Activated CD4-positive, alpha-beta T cell treated with anti-CD3 and anti-CD28 coated beads, Interleukin-2, amount 50 U/mL, for 48 hours (primary cell): ENCODE measurements at regions not wholly inside any gene's neighbourhood (a gene's known extent, or its start where the extent isn't known, plus 50 kb on each side); places are given as distances from the start of the nearest gene placed in this dataset.

Experiments
- DNase-seq, 2 experiments: peaks; one replicate each; pipeline ENCODE4 v3.0.0-alpha.2; 2020

DNA sequence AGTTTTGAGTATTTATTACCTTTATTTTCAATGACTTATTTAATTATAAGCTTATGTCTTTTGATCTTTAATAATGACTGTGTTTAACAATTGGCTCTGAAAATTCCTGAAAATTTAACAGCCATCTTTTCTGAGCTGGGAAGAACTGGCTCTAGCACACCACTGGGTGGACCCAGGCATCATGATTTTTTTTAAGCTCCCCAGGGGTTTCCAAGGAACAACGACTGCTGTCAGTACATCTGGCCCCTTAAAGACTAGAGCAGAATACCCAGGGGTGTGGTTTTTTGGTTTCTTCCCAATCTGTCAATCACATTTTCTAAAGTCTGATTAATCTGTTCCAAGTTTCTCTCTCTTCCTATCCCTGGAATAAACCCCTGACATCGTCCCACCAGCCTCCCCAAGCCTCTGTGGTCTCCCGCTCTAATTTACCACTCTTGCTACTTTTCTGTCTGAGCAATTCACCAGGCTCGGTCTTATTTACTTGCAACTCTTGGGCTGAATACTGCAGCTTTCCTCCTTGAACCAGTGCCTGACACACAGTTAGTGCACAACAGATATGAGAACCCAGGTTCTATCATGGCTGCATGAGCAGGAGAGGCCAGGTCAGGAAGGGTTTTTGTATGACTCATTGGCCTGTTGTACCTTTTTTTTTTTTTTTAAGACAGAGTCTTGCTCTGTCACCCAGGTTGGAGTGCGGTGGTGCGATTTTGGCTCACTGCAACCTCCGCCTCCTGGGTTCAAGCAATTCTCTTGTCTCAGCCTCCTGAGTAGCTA lies 321.9 kb downstream of the ZSWIM6 start:
- DNase-seq = no peak

DNA sequence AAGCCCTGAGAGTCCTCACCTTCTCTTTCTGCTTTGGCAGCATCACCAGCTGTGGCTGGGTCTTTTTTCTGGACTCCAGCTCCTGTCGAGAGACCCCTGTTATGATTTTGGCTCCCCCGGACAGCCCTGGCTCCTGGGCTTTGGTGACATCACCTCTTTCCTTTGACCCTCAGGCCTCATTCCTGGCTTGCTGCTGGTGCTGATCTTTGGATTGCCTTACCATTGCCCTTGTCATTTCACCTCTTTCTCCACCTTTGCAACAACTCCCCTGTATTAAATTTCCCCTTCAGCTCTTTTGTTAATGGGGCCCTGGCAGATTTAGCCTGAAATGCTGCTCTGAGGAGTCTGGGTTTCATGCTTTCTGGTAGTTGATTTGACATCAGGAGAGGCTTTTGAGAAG lies 322.8 kb downstream of the ZSWIM6 start:
- no peak for DNase-seq

DNA sequence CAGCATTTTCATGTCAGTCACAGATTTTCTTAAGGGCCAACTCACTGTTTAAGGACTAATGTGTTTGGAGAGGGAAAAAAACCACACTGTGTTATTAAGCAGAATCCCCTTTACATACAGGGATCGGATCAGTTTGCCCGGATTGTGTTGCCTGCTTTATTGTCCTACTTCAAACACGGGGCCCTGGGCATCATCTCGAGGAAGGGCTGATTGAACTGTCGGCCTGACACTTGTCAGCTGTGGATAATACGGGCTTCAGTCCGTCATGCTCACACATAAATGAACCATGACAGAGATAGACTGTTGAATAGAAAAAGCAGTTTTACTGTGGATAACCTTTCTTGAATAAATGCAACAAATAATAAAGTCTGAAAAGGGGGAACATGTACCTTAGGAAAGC lies 325.0 kb downstream of the ZSWIM6 start:
- DNase-seq = no peak

DNA sequence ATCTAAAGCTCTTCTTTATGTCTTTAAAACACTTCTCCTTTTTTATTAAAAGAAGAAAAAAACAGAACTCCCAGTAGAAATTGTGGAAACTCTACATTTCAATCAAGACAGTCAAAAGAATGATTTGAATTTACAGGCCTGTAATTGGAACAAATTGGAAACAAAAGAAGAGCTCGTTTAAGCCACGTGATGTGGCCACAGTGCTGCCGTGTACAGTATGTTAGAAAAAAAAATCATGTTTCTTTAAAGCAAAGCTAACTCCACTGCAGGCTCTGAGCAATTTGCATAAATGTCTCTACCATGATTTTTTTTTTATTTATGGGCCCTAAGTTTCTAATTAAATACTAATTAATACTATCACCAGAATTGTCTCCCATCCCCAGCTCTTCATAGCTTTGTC lies 325.6 kb downstream of the ZSWIM6 start:
- DNase-seq = no peak

DNA sequence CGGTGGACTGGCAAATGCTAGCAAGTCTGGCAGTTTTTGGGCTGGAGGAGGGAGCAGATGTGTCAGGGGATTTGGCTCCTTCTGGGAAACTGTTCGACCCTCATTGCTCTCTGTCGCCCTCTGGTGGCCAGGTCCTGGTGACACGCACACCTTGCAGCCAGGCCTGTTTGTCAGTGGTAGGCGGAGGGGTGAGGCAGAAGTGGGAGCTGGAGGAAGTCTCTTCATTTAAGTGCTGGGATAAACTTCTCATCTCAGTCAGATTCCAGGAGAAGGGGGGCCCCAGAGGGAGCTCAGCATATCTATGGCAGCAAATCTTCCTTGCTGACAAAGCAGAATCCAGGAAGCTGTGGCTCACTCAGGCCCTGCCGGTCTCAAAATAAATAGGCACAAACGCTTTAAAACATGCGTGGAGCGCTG lies 326.5 kb downstream of the ZSWIM6 start:
- peak; percentile 89 to 91 for DNase-seq

DNA sequence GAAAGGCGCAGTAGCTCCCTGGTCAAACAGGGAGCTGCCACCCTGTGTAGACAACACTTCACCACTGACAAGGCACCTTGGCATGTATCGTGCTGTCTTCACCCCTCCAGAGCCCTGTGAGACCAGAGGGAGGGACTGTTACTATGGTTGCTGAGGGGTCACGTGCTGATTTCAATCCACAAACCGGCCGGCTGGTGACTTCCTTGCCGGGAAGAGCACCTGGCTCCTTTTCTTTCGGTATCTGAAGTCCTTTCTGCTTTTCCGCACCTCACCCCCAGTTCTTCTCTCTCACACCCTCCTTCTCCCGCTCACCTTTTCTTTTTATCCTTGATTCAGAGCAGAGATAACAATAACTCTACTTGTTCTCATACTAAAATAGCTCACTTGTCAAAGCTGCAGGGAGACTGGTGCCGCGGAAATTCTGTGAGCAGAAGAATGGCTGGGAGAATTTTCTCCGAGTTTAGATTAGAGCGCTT lies 327.2 kb downstream of the ZSWIM6 start:
- no peak for DNase-seq

DNA sequence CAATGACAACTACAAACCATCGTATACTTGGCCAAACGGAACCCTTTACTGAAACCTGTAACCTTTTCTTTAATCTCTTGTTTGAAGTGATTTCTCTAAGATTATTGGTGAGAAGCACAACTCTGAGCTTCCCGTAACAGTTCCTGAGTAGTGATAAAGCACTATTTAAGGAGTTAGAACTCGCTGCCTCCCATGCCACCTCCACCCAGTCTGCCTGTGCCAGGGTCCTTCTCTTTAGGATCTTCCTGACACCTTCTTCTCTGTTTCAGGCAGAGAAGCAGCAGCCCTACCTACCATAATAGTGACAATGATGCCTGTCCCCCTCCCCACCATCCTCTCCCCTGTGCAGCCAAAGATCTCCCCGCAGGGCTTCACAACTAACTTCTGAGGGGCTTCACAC lies 330.6 kb downstream of the ZSWIM6 start:
- no peak for DNase-seq

DNA sequence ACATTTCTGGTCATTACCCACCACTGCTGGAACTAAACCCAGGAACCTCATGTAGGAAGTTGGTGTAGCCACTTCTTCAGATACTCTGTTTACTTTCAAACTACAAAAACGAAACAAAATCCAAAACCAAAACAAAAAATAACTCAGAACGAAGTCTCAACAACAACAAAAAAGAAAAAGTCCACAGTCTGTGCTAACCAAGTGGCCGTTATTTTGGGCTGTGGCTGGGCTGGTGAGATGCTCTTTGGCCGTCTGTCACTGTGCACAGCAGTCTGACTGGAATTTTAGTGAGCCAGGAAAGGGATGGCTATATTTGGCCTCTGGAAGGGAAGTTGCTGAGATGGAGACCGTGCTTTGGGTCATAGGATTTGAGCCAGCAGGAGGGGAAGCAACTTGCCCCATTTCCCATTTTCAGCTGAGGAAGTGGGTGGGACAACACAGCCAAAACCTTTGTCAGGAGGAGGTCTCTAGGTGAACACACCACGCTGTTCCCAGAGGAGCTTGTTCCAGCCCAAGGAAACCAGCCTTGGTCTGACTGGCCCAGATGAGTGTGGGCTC lies 334.1 kb downstream of the ZSWIM6 start:
- DNase-seq = no peak

DNA sequence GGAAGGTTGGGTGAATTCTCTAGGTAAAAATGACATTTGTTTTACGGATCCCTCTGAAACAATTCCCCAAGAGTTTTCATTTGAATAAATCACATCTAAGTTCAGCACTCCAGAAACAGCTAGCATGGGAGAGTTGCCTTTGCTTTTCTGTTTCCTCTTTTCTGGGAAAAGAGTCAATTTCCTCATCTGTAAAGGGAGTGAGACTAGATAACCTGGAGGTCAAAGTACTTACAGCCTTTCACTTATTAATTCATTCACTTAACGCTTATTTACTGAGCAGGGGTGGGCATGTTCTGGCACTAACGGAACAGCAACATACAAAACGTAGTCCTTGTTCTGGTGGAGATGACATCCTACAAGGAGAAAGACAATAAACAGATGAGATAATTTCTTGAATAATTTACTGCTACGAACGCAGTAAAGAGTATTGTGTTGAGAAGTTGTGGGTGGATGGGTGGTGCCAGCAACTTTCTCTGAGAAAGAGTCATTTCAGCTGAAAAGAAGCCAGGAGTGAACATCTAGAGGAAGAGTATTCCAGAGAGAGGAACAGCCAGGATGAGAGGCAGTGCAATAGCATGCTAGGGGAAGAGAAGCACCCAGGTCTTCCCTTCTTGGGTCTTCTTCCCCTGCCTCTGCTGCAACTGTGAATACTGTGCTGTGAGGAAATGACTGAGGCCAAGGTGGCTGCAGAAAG lies 335.6 kb downstream of the ZSWIM6 start:
- no peak for DNase-seq

DNA sequence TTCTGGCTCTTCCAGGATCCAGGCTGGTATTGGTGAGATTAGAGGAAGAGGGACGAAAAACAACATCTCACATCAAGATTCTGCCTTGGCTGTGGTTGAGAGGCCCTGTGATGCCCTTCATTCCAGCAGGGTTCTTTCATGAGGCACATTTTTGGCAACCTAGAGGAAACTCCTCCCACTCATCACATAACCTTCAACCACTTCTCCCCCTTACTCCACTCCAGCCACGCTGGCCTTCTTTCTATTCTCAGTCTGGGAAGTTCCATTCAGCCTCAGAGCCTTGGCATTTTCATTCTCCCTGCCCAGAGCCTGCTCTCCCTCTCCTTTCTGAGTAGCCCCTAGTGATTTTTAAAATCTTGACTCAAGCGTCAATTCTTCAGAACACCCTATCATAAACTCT lies 337.5 kb downstream of the ZSWIM6 start:
- no peak for DNase-seq

DNA sequence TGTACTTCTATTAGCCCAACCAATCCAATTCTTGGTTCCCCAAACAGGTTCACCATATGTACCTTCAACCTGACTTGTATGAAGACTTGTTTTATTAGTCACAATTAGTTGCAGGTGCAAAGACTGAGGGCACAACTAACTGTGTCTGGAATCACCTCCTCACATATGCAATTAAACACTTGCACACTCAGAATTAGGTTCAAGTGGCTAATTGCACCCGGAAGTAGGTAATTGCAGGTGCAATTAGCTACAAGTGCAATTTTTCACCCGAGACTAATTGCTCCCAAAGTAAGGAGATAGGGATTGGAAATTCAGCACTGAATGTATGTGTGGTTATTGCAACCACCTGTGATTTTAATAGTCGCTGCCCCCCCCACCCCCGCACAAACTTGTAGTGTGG lies 338.9 kb downstream of the ZSWIM6 start:
- no peak for DNase-seq

DNA sequence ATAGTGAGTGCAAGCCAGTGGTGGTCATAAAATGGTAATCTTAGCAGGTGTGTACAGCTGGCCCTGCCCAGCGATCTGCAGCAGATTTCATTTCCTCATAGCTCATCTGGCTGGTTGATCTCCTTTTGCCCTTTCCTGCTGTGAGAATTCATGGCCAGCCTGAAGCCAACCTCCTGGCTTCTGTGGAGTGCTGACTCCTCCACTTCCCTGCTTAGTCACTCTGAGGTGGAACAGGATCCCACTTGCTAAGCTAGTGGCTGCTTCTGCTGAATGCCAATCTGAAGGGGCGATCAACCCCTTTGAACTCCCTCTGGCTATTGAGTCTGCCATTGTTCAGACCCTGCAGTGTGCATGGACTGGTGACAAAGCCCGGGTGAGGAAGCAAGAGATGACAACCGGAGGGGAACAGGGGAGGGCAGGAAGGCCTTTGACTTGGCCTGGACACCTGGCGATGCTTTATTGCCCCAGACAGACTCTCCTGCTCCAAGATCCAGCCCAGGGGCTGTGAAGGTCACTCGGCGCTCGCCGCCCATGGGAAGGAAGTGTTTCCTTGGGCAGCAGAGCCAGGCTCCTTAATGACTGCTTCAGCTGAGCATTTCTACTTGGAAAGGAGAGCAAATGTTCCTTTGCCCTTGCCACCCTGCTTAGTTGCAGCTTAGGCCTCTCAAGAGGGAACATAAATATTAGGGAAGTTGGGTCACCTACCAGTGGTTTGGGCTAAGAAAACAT lies 341.1 kb downstream of the ZSWIM6 start:
- DNase-seq = no peak

DNA sequence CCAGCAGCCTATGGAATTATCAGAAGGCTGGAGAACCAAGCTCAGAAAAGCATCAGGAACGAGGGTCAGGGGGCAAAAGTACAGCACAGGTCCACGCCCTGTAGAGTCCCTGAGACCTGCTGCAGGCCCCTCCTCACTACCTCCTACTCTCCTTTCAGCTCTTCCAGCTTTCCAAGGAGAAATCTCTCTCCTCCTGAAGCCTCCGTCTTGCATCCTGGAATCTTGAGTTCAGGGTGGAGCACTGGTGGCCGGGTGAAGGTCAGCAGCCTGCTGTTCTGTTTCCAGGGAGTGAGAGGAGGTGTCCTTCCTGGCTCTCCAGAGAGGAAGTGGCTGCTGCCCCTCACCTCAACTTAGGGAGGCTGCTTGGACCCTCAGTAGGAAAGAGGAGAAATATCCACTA lies 342.3 kb downstream of the ZSWIM6 start:
- DNase-seq = no peak

DNA sequence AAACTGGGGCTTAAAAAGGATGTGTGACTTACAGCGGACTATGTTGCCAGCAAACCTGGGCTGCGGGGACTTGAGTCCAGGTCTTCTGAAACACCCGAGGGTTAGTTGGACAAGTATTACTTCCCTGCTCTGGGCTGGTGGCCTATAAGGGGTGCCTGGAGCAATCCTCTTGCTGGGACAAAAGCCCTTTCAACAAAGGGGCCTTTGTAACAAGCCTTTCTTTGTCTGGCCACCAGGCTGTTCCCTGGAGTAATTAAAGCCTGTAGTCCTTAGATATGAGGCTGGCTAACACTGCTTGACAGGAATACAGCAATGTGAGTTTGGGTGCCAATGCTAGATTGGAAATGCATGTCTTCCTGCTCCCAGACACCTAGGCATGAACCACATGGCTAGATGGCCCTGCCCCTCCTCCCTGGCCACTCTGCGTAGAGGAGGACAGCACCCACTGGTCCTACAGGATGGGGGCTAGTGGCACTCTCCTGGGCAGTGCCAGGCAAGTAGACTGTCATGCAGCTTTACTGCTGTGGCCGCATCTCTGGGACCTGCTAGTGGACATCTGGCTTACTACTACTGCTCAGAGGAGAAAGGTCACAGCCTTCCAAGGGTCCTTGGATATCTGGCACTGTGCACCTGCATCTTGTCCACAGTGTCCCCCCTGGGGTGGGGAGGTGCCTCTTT lies 343.1 kb downstream of the ZSWIM6 start:
- no peak for DNase-seq

DNA sequence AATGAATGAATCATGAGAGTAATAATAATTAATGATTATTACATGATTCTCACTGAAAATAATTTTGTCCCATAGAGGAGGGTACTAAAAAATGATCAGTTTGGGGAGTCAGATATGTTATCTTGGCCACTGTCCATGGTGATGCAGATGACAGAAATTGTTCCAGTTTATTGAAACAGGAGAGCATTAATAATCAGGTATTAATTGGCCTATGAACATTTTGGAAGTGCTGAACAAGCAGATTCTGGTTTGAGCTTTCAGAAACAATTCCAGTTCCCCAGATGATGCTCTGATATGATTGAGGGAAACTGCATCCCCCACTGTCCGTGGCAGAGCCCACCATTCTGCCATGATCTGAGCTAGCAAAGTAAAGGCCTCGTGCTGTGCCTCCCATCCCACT lies 345.2 kb downstream of the ZSWIM6 start:
- DNase-seq = no peak

DNA sequence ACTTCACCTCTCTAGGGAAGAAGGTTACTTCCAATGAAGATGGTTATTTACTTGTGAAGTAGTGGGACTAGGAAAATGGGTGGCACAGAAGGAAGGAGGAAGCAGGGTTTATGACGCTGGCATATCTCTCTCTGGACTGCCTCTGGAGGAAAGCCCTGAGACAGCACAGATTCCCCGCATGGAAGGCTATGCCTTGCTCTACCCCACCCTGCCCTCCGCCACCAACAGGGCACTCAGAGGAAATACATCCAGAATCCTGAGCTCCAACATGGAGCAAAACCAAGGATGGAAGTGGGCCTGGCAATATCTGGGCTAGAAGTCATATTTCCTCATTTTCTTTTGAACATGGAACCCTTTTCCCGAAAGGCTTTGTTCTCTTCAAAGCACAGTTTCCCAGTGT lies 346.9 kb downstream of the ZSWIM6 start:
- no peak for DNase-seq

DNA sequence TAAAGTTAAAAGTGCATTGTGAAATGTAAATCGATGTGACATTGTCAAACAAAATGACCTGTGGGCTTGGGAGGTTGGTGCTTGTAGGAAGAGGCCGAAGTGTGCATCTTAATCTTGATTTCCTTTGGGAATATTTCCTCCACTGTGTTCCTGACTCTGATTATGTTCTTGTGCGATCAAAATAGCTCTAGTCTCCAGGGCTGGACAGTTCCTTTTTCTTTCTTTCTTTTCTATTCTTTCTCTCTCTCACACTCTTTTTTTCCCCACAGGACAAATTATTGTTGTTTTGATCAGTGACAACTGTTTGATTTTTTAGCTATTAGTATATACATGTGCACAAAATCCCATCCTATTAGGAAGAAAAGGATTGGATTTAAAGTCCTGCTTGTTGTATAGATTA lies 347.5 kb downstream of the ZSWIM6 start:
- no peak for DNase-seq

DNA sequence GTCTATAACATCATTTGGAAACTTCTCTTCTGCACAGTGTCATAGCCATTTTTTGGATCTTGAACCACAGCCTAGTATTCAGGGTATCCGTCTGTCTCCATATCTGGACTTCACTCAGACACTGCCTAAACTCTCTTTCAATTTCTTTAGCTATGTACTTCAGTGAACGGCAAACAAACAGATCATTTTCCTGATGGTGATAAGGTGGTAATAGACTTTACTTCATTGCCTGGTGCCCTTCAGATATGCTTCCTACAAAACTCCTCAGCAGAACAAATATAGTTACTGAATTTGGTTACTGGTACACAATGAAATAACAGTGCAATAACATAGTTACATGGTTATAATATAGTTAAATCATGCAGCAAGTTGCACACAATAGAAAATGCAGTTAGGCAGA lies 348.2 kb downstream of the ZSWIM6 start:
- DNase-seq = no peak

DNA sequence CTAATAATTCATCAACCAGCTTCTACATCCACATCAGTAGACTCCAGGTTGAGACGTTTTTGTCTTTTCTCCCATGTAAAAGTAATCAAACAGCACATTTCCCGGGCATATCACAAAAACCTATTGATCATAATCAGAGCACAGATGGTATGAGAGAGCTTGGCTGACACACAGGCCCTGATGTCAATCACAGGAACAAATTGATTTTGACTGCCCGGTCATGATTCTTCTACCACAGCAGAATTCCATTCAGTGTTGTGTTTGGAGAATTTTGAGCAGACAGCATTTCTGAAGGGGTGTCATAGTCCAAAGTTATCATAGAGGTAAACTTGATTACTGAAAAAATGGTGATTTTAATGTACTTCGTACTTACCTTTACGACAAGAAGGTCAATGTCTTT lies 351.1 kb downstream of the ZSWIM6 start:
- no peak for DNase-seq

DNA sequence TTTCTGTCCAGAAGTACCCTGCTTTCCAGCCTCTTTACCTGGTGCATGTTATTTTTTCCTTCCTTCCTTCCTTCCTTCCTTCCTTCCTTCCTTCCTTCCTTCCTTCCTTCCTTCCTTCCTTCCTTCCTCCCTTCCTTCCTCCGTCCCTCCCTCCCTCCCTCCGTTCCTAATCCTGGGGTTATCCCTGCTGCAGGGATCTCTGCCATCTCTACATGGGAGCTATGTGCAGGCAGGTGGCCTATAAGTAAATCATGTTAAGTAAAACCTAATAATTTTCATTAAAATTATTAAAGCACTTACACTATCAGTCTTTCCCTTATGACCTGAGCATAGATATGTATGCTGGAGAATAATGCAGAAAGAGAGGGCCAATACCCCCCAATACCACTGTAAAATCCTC lies 351.9 kb downstream of the ZSWIM6 start:
- no peak for DNase-seq

DNA sequence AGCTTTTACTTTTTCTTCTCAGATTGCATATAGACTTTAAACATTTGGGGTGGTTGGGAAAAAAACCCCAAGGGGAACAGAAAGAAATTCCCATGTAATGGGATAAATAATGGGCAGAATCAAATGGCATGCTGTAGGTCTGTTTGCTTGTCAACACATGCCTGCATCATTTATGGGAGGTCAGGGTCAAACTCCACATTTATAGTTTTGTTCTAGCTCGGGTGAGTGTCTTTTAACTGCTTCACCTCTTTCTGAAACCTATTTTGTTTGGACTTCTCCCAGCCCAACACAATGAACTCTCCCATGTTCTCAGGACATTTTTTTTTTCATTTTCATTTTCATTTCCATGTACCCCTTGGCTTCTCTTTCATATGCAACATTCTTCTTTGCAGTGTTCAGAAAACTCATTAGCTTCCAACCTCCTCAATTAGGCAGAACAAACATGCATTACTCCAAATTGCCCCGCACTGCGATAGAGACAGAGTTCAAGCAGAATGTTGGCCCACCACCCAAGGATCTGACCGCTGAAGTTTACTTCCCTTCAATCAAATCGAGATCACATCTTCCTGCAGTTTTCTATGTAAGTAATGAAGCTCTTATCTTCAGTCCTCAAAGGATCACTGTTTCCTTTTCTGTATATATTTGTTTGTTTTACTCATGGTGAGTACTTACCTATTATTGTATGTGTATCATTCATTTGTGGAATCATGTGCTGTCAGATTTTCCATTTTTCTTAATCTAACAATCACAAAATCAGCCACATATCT lies 354.6 kb downstream of the ZSWIM6 start:
- no peak for DNase-seq

DNA sequence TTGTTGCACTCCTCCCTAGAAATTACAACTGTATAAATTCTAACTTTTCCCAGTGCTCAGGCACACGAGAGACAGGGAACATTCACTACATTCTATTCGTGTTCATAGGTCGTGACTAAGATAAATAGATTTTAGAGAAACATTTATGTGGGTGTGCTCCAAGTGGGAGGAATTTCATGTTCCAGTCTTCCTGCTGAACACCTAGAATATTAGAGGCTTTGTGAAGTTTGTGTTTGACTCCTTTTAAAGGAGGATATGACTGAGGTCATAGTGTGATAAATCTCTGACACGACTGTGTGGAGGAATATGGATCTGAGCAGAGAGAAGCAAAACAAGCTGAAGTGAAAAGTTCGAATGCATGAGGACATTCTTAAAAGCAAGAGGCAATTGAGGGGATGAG lies 355.3 kb downstream of the ZSWIM6 start:
- no peak for DNase-seq
